HepG2 (cell line): ENCODE measurements at regions not wholly inside any gene's neighbourhood (a gene's known extent, or its start where the extent isn't known, plus 50 kb on each side); places are given as distances from the start of the nearest gene placed in this dataset.

ENCODE experiments used
- ATAC-seq: fragments of 200-7000 bp; cut with Tn5 transposase; 3 replicates; pipeline ENCODE4 v1.9.1; 2020; ENCODE audit warnings: mild to moderate bottlenecking, moderate library complexity
- BruUV-seq: library from RNA; stranded (reverse); fragments of 400-500 nt; replicated peaks from 2 replicates; lab custom pipeline; 2021; lab: Mats Ljungman, UMichigan
- CTCF ChIA-PET: fragments of 300-600 bp; formaldehyde crosslinking; extraction: SDS; loops from one replicate; lab custom pipeline; 2021; ENCODE audit warnings: low total read pairs, inconsistent platforms, low intra/inter-chr PET ratio; lab: Yijun Ruan, JAX
- POLR2A ChIA-PET: fragments of 350-600 bp; sonication (Branson Sonifier 250); formaldehyde crosslinking; loops from one replicate; lab custom pipeline; 2020; ENCODE audit warnings: antibody characterized with exemption, inconsistent platforms; lab: Yijun Ruan, JAX
- DNase-seq: peaks from one replicate; pipeline ENCODE4 v3.0.0-alpha.2; 2015; ENCODE audit warnings: low spot score
- FAIRE-seq: peaks from 3 replicates; lab custom pipeline; 2011; peaks lifted over from hg19 to GRCh38; lab: Jason Lieb, UNC
- H2AFZ ChIP-seq: one replicate; pipeline ENCODE4 v1.6.1; 2011; ENCODE audit warnings: low read length, inconsistent platforms
- H3K27ac ChIP-seq: fragments of 300-600 bp; 3 replicates; pipeline ENCODE4 v1.8.0; 2011; ENCODE audit warnings: mixed run types, mild to moderate bottlenecking, mixed read lengths, low read length, inconsistent platforms; ENCODE audit not compliant: insufficient read depth; ENCODE audit errors: extremely low read length
- H3K27me3 ChIP-seq, 2 experiments: fragments of 200-600 bp in 1 of 2; 2 replicates in 1 of 2; 3 replicates in 1 of 2; pipeline versions ENCODE4 v1.6.0 to v1.8.0; 2011; ENCODE audit warnings: low read length in 2 of 2, mild to moderate bottlenecking in 2 of 2, moderate library complexity in 2 of 2, inconsistent platforms in 1 of 2; ENCODE audit not compliant: insufficient read depth in 2 of 2, control insufficient read depth in 1 of 2
- H3K36me3 ChIP-seq, 2 experiments: fragments of 200-600 bp in 1 of 2; replicated peaks in 1 of 2; 2 replicates in 1 of 2; 3 replicates in 1 of 2; pipeline versions ENCODE4 v1.5.1 to v1.8.0; 2011; ENCODE audit warnings: low read length in 2 of 2, inconsistent platforms in 1 of 2; ENCODE audit not compliant: insufficient read depth in 2 of 2, control insufficient read depth in 1 of 2
- H3K4me1 ChIP-seq: 2 replicates; pipeline ENCODE4 v1.5.1; 2012; ENCODE audit warnings: low read length, inconsistent platforms; ENCODE audit not compliant: insufficient read depth
- H3K4me2 ChIP-seq: 2 replicates; pipeline ENCODE4 v1.6.0; 2011; ENCODE audit warnings: low read depth, low read length, inconsistent platforms
- H3K4me3 ChIP-seq, 3 experiments: fragments of 200-600 bp in 1 of 3; sonication (generic), shearing (Covaris generic) in 1 of 3; replicated peaks in 1 of 3; 2 replicates each; pipeline ENCODE4 v1.5.1; 2011 to 2016; ENCODE audit warnings: low read length in 3 of 3, inconsistent platforms in 2 of 3, low read depth in 2 of 3, mild to moderate bottlenecking in 2 of 3, control low read depth in 1 of 3, mixed read lengths in 1 of 3; ENCODE audit not compliant: insufficient read depth in 1 of 3
- H3K79me2 ChIP-seq: one replicate; pipeline ENCODE4 v1.6.1; 2011; ENCODE audit warnings: low read length, inconsistent platforms; ENCODE audit not compliant: insufficient read depth
- H3K9ac ChIP-seq: 2 replicates; pipeline ENCODE4 v1.6.0; 2011; ENCODE audit warnings: mild to moderate bottlenecking, low read depth, low read length, inconsistent platforms; ENCODE audit not compliant: insufficient read depth
- H3K9me3 ChIP-seq: 2 replicates; pipeline ENCODE4 v1.5.1; 2012; ENCODE audit warnings: mild to moderate bottlenecking, low read length
- H4K20me1 ChIP-seq: 2 replicates; pipeline ENCODE4 v1.6.0; 2011; ENCODE audit warnings: inconsistent platforms, mild to moderate bottlenecking, low read length, moderate library complexity; ENCODE audit not compliant: insufficient read depth
- BRD4 ChIP-seq: sonication (generic); formaldehyde crosslinking; IDR thresholded peaks from 2 replicates; pipeline ENCODE4 v1.4.0; 2020; ENCODE audit warnings: missing genetic modification reagents
- HNRNPUL1 ChIP-seq: fragments of 200-400 bp; formaldehyde crosslinking; IDR thresholded peaks from 2 replicates; pipeline ENCODE4 v1.6.1; 2017; ENCODE audit warnings: low read depth, mild to moderate bottlenecking, low read length, moderate library complexity
- KDM5A ChIP-seq: fragments of 200-600 bp; sonication (generic); IDR thresholded peaks from 2 replicates; pipeline ENCODE4 v1.7.0; 2018; ENCODE audit warnings: antibody characterized with exemption, mild to moderate bottlenecking, low read length, borderline replicate concordance
- KLF15 ChIP-seq: sonication (generic); formaldehyde crosslinking; IDR thresholded peaks from 2 replicates; pipeline ENCODE4 v1.8.1; 2023; ENCODE audit warnings: borderline replicate concordance, mild to moderate bottlenecking, inconsistent platforms, missing genetic modification reagents, mixed read lengths
- MBD4 ChIP-seq: IDR thresholded peaks from 2 replicates; pipeline ENCODE4 v1.6.1; 2012; ENCODE audit warnings: low read length, inconsistent platforms, borderline replicate concordance
- RFXANK ChIP-seq: IDR thresholded peaks from 2 replicates; pipeline ENCODE4 v1.6.1; 2016
- TIGD3 ChIP-seq: sonication (generic); formaldehyde crosslinking; IDR thresholded peaks from 2 replicates; pipeline ENCODE4 v1.5.1; 2020; ENCODE audit warnings: mild to moderate bottlenecking, missing genetic modification reagents, borderline replicate concordance
- ZBTB46 ChIP-seq: sonication (generic); formaldehyde crosslinking; IDR thresholded peaks from 2 replicates; pipeline ENCODE4 v1.4.0; 2020; ENCODE audit warnings: mild to moderate bottlenecking, missing genetic modification reagents, borderline replicate concordance
- ZKSCAN5 ChIP-seq: sonication (generic); formaldehyde crosslinking; IDR thresholded peaks from 2 replicates; pipeline ENCODE4 v1.5.1; 2020; ENCODE audit warnings: mild to moderate bottlenecking, missing genetic modification reagents
- ZNF3 ChIP-seq: IDR thresholded peaks from 2 replicates; pipeline ENCODE4 v1.7.0; 2017; ENCODE audit warnings: inconsistent platforms
- ZNF503 ChIP-seq: sonication (generic); formaldehyde crosslinking; IDR thresholded peaks from 2 replicates; pipeline ENCODE4 v1.4.0; 2020; ENCODE audit warnings: missing genetic modification reagents
- ZNF589 ChIP-seq: sonication (generic); formaldehyde crosslinking; conservative IDR thresholded peaks from 2 replicates; pipeline ENCODE4 v1.8.0; 2022; ENCODE audit warnings: mild to moderate bottlenecking, moderate library complexity, missing genetic modification reagents
- ZNF713 ChIP-seq: sonication (generic); formaldehyde crosslinking; IDR thresholded peaks from 2 replicates; pipeline ENCODE4 v1.4.0; 2020; ENCODE audit warnings: mild to moderate bottlenecking, missing genetic modification reagents
- ZSCAN30 ChIP-seq: sonication (generic); formaldehyde crosslinking; IDR thresholded peaks from 2 replicates; pipeline ENCODE4 v1.5.0; 2020; ENCODE audit warnings: mild to moderate bottlenecking, missing genetic modification reagents
- in situ Hi-C: cut with HindIII; loops from 2 replicates; pipeline ENCODE4 v1.10.0; 2017; ENCODE audit warnings: low pct_unique_long_range_greater_than_20kb; ENCODE audit not compliant: extremely low pct_ligation_motif_present
- intact Hi-C: fragments of 100-400 bp; cut with micrococcal nuclease; formaldehyde crosslinking; loops from one replicate; pipeline ENCODE4 v1.10.0; 2022; ENCODE audit not compliant: unreplicated experiment

GRCh38 chr6:11894212-11894611, 115.6 kb upstream of the ADTRP start (continued):
- TF ChIP-seq MBD4: no peak

GRCh38 chr6:11891547-11891946, 112.9 kb upstream of the ADTRP start:
- H2AFZ ChIP-seq: no peak overlapping the region
- ATAC-seq: no peak
- H3K27ac ChIP-seq: no peak overlapping the region
- H4K20me1 ChIP-seq: no peaks in the 10 kb centered on the region
- H3K79me2 ChIP-seq: no peaks in the 10 kb centered on the region
- no peaks in the 10 kb centered on the region for H3K27me3 ChIP-seq
- no peak overlapping the region for H3K4me2 ChIP-seq
- no peak overlapping the region for H3K9ac ChIP-seq
- no peak for FAIRE-seq
- intact Hi-C loops (no loop called here), in situ Hi-C loops (no loop called here)
- no TSS peak for BruUV-seq
- ChIA-PET CTCF (no interaction called here), POLR2A (no interaction called here)
- H3K36me3 ChIP-seq: no peaks in the 10 kb centered on the region
- no peaks in the 10 kb centered on the region for H3K4me1 ChIP-seq
- H3K4me3 ChIP-seq: no peak overlapping the region
- no peaks in the 10 kb centered on the region for H3K9me3 ChIP-seq
- no peak for DNase-seq
- TF ChIP-seq BRD4 (no peak), TIGD3 (CRISPR knock-in tag) (no peak), ZNF713 (CRISPR knock-in tag) (no peak), KDM5A (no peak), ZKSCAN5 (CRISPR knock-in tag) (no peak), HNRNPUL1 (no peak), ZNF3 (CRISPR knock-in tag) (no peak), RFXANK (CRISPR knock-in tag) (no peak), ZSCAN30 (CRISPR knock-in tag) (no peak), KLF15 (CRISPR knock-in tag) (no peak), ZBTB46 (CRISPR knock-in tag) (no peak), ZNF589 (no peak), ZNF503 (CRISPR knock-in tag) (no peak)
